T1000 (cell line): ENCODE measurements at regions not wholly inside any gene's neighbourhood (a gene's known extent, or its start where the extent isn't known, plus 50 kb on each side); places are given as distances from the start of the nearest gene placed in this dataset.

Experiments
- DNase-seq: peaks from one replicate; lab custom pipeline; 2025; ENCODE audit warnings: mixed read lengths; lab: John Stamatoyannopoulos, UW

- no peak for DNase-seq
These were observed 1108.9 kb downstream of the BCL11B start for GRCh38 chr14:98162856-98163805.

- no peak for DNase-seq
These were observed 1108.1 kb downstream of the BCL11B start for GRCh38 chr14:98163873-98164272.

- no peak for DNase-seq
These were observed 1106.0 kb downstream of the BCL11B start for GRCh38 chr14:98165976-98166375.

GRCh38 chr14:98167275-98167674, 1104.7 kb downstream of the BCL11B start:
- DNase-seq = no peak

GRCh38 chr14:98167705-98168104, 1104.3 kb downstream of the BCL11B start:
- no peak for DNase-seq

- no peak for DNase-seq
These were observed 1103.6 kb downstream of the BCL11B start for GRCh38 chr14:98168211-98168985.

- no peak for DNase-seq
These were observed 1102.8 kb downstream of the BCL11B start for GRCh38 chr14:98169170-98169587.

GRCh38 chr14:98170575-98170974, 1101.4 kb downstream of the BCL11B start:
- DNase-seq = no peak

GRCh38 chr14:98171654-98172053, 1100.3 kb downstream of the BCL11B start:
- no peak for DNase-seq

- no peak for DNase-seq
These were observed 1099.7 kb downstream of the BCL11B start for GRCh38 chr14:98172243-98172778.

GRCh38 chr14:98173305-98173704, 1098.7 kb downstream of the BCL11B start:
- DNase-seq = no peak

- no peak for DNase-seq
These were observed 1098.0 kb downstream of the BCL11B start for GRCh38 chr14:98174041-98174440.

GRCh38 chr14:98175436-98175835, 1096.6 kb downstream of the BCL11B start:
- no peak for DNase-seq

GRCh38 chr14:98175881-98176280, 1096.1 kb downstream of the BCL11B start:
- no peak for DNase-seq

- DNase-seq = no peak
These were observed 1095.1 kb downstream of the BCL11B start for GRCh38 chr14:98176892-98177291.

- DNase-seq = no peak
These were observed 1094.4 kb downstream of the BCL11B start for GRCh38 chr14:98177551-98177950.

GRCh38 chr14:98181241-98181640, 1090.8 kb downstream of the BCL11B start:
- no peak for DNase-seq

- DNase-seq = no peak
These were observed 1090.2 kb downstream of the BCL11B start for GRCh38 chr14:98181768-98182167.

- DNase-seq = peak; percentile 15
These were observed 1089.5 kb downstream of the BCL11B start for GRCh38 chr14:98182393-98183055.

GRCh38 chr14:98183556-98183955, 1088.4 kb downstream of the BCL11B start:
- no peak for DNase-seq

- no peak for DNase-seq
These were observed 1087.5 kb downstream of the BCL11B start for GRCh38 chr14:98184457-98184856.

GRCh38 chr14:98185036-98185435, 1087.0 kb downstream of the BCL11B start:
- DNase-seq = no peak
